ENCODE measurements at regions not wholly inside any gene's neighbourhood (a gene's known extent, or its start where the extent isn't known, plus 50 kb on each side); places are given as distances from the start of the nearest gene placed in this dataset.

DNA sequence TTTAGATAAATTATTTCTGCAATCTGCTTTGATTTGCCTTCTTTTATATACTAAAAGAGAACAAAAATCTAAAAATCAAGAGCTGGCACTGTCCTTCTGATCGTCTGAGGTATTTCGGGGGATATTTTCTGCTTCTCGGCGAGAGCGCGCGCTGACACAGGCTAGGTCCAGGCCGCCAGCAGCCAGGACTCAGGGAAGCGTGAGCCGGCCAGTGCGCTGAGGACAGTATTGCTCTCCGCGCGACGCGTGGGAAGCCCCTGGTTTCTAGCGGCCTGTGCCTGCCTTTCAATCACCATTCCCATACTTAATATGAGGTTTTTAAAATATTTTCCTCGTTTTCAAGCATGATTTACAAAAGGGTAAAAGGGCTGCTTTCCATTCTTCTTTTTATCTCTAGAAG, 307.3 kb upstream of the IRX1 start:
- H3K27me3 ChIP-seq (ENCODE audit: control insufficient read depth, insufficient read depth, low read length) = no peaks in the 10 kb centered on the region
- TF ChIP-seq, protein P1, sequence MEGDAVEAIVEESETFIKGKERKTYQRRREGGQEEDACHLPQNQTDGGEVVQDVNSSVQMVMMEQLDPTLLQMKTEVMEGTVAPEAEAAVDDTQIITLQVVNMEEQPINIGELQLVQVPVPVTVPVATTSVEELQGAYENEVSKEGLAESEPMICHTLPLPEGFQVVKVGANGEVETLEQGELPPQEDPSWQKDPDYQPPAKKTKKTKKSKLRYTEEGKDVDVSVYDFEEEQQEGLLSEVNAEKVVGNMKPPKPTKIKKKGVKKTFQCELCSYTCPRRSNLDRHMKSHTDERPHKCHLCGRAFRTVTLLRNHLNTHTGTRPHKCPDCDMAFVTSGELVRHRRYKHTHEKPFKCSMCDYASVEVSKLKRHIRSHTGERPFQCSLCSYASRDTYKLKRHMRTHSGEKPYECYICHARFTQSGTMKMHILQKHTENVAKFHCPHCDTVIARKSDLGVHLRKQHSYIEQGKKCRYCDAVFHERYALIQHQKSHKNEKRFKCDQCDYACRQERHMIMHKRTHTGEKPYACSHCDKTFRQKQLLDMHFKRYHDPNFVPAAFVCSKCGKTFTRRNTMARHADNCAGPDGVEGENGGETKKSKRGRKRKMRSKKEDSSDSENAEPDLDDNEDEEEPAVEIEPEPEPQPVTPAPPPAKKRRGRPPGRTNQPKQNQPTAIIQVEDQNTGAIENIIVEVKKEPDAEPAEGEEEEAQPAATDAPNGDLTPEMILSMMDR (IDR thresholded peaks at IDR 0.05; ENCODE audit: insufficient read depth, low read length, severe bottlenecking) = no peak
- no peak for FAIRE-seq

DNA sequence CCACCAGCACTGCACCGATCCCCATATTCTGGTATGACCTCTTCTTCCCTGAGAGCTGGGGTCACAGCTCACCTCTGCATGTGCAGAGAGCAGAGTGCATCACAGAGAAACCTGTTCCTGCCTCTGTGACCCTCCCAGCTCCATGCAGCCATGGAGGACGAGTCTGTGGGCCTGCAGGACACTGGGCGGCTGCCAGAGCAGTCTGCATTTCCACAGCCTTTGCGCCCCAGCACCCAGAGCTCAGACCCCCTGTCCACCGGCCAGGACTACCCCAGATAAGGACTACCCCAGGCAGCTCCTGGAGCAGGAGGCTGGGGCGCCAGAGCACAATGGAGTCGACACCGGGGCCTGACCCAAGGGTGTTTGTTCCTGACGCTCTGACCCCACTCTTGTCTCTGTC, 308.1 kb upstream of the IRX1 start:
- TF ChIP-seq, protein P1 (IDR thresholded peaks at IDR 0.05; ENCODE audit: insufficient read depth, low read length, severe bottlenecking) = no peak
- H3K27me3 ChIP-seq (ENCODE audit: control insufficient read depth, insufficient read depth, low read length) = no peaks in the 10 kb centered on the region
- no peaks in the 10 kb centered on the region for H3K36me3 ChIP-seq (ENCODE audit: control insufficient read depth, insufficient read depth, low read length)
- no peak for FAIRE-seq
- no peak overlapping the region for H3K4me3 ChIP-seq (ENCODE audit: low read depth, low read length)
- DNase-seq (ENCODE audit: low read depth) = no peak

More for the DNA sequence above, 307.3 kb upstream of the IRX1 start:
- Histone ChIP-seq H3K36me3 (ENCODE audit: control insufficient read depth, insufficient read depth, low read length) (no peaks in the 10 kb centered on the region), H3K4me3 (ENCODE audit: low read depth, low read length) (no peak overlapping the region)
- DNase-seq (ENCODE audit: low read depth) = no peak

DNA sequence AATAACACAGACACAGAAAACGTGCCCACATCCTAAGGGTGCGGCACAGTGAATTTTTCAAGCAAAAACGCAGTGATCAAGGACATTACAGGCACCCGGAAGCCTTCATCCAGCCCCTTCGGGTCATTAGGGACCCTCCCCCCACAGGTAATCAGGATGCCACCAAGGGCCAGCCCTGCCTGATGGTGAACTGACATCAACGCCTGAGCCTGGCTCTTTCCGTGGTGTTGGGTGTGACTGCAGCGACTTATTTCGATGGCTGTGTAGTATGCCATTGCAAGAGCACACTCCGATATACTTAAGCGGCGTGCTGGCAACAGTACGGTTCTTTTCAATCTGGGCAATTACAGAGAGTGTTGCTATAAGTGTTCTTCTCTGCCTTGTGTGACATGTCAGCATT, 310.0 kb upstream of the IRX1 start:
- Histone ChIP-seq H3K4me3 (ENCODE audit: low read depth, low read length) (no peak overlapping the region), H3K27me3 (ENCODE audit: control insufficient read depth, insufficient read depth, low read length) (no peaks in the 10 kb centered on the region), H3K36me3 (ENCODE audit: control insufficient read depth, insufficient read depth, low read length) (no peaks in the 10 kb centered on the region)
- DNase-seq (ENCODE audit: low read depth) (no peak), FAIRE-seq (no peak)
- TF ChIP-seq, protein P1 (IDR thresholded peaks at IDR 0.05; ENCODE audit: insufficient read depth, low read length, severe bottlenecking) = no peak

DNA sequence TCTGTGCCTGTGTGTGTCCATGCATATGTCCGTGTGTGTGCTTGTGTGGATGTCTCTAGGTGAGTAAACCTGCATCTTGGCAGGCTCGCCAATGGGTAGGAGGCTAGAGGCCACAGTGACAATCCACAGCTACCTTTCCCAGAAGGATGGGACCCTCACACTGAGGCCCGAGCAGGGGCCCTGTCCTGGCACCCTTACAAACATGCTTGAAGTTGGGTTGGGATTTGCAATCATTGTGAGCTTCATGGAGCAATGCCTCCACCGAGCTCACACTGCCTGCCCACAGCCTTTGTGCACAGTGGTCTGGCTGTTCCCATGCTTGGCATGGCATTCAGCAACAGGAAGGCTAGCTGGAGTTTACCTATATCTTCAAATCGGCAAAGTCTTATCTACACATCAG, 311.1 kb upstream of the IRX1 start:
- Histone ChIP-seq H3K4me3 (ENCODE audit: low read depth, low read length) (no peak overlapping the region), H3K27me3 (ENCODE audit: control insufficient read depth, insufficient read depth, low read length) (no peaks in the 10 kb centered on the region), H3K36me3 (ENCODE audit: control insufficient read depth, insufficient read depth, low read length) (no peaks in the 10 kb centered on the region)
- DNase-seq (ENCODE audit: low read depth) (no peak), FAIRE-seq (no peak)
- TF ChIP-seq, protein P1 (IDR thresholded peaks at IDR 0.05; ENCODE audit: insufficient read depth, low read length, severe bottlenecking) = no peak

DNA sequence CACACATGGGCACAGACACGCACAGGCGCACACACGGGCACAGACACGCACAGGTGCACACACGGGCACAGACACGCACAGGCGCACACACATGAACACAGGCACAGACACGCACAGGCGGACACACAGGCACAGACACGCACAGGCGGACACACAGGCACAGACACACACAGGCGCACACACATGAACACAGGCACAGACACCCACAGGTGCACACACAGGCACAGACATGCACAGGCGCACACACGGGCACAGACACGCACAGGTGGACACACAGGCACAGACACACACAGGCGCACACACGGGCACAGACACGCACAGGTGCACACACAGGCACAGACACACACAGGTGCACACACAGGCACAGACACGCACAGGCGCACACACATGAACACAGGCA, 312.8 kb upstream of the IRX1 start:
- H3K27me3 ChIP-seq (ENCODE audit: control insufficient read depth, insufficient read depth, low read length) = no peaks in the 10 kb centered on the region
- no peak overlapping the region for H3K4me3 ChIP-seq (ENCODE audit: low read depth, low read length)
- no peak for DNase-seq (ENCODE audit: low read depth)
- no peaks in the 10 kb centered on the region for H3K36me3 ChIP-seq (ENCODE audit: control insufficient read depth, insufficient read depth, low read length)
- FAIRE-seq = no peak
- TF ChIP-seq, protein P1 (IDR thresholded peaks at IDR 0.05; ENCODE audit: insufficient read depth, low read length, severe bottlenecking) = no peak

DNA sequence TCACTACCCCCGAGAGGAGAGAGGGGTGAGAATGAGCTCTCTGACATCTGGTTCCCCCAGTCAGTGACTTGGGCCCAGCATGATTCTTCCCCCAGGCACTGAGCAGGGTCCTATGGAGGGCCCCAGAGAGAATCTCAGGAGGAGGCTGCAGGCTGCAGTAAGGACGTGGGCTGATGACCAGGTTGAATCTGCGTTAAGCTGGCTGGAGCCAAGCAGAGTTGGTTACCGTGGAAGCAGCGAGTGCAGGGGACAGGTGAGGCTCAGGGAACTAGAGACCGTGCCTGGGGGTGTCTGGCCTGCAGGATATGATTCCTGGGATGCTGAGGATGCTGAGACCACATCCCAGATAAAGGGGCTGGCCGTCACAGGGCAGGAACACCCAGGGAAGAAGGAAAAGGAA, 314.3 kb upstream of the IRX1 start:
- FAIRE-seq = no peak
- Histone ChIP-seq H3K36me3 (ENCODE audit: control insufficient read depth, insufficient read depth, low read length) (no peaks in the 10 kb centered on the region), H3K27me3 (ENCODE audit: control insufficient read depth, insufficient read depth, low read length) (no peaks in the 10 kb centered on the region), H3K4me3 (ENCODE audit: low read depth, low read length) (no peak overlapping the region)
- TF ChIP-seq, protein P1 (IDR thresholded peaks at IDR 0.05; ENCODE audit: insufficient read depth, low read length, severe bottlenecking) = no peak
- DNase-seq (ENCODE audit: low read depth) = no peak
